IMR-90 (cell line): ENCODE measurements at regions not wholly inside any gene's neighbourhood (a gene's known extent, or its start where the extent isn't known, plus 50 kb on each side); places are given as distances from the start of the nearest gene placed in this dataset.

Source experiments
- ATAC-seq: fragments of 200-7000 bp; cut with Tn5 transposase; 2 replicates; pipeline ENCODE4 v1.9.1; 2020; ENCODE audit warnings: low read depth, mild to moderate bottlenecking, moderate library complexity
- BruUV-seq: library from RNA; stranded (reverse); fragments of 400-500 nt; replicated peaks from 2 replicates; lab custom pipeline; 2021; lab: Mats Ljungman, UMichigan
- CTCF ChIA-PET: fragments of 300-600 bp; formaldehyde crosslinking; extraction: SDS; loops from one replicate; lab custom pipeline; 2021; ENCODE audit warnings: antibody characterized with exemption; lab: Yijun Ruan, JAX
- POLR2A ChIA-PET: fragments of 300-600 bp; sonication (Branson Sonifier 250); formaldehyde crosslinking; loops from one replicate; lab custom pipeline; 2022; ENCODE audit warnings: antibody characterized with exemption; ENCODE audit not compliant: unreplicated experiment; lab: Charles Lee
- DNase-seq: peaks from one replicate; pipeline ENCODE4 v3.0.0; 2013
- H2AFZ ChIP-seq: replicated peaks from 2 replicates; pipeline ENCODE3; 2013; ENCODE audit warnings: low read length, mild to moderate bottlenecking; ENCODE audit not compliant: poor library complexity
- H2AK5ac ChIP-seq: 2 replicates; pipeline ENCODE4 v1.6.1; 2013; ENCODE audit warnings: low read depth, low read length, inconsistent platforms
- H2AK9ac ChIP-seq: replicated peaks from 2 replicates; pipeline ENCODE3; 2013; ENCODE audit warnings: mild to moderate bottlenecking, low read depth, low read length, moderate library complexity; ENCODE audit not compliant: poor library complexity
- H2BK120ac ChIP-seq: 2 replicates; pipeline ENCODE4 v1.6.1; 2013; ENCODE audit warnings: low read depth, low read length, inconsistent platforms
- H2BK15ac ChIP-seq: 3 replicates; pipeline ENCODE4 v1.6.1; 2013; ENCODE audit warnings: low read depth, low read length, inconsistent platforms
- H2BK20ac ChIP-seq: 2 replicates; pipeline ENCODE4 v1.6.1; 2013; ENCODE audit warnings: low read depth, mild to moderate bottlenecking, inconsistent platforms, low read length, moderate library complexity
- H2BK5ac ChIP-seq: 2 replicates; pipeline ENCODE4 v1.6.1; 2013; ENCODE audit warnings: mild to moderate bottlenecking, low read depth, low read length, inconsistent platforms; ENCODE audit not compliant: poor library complexity, severe bottlenecking
- H3K14ac ChIP-seq: replicated peaks from 2 replicates; pipeline ENCODE4 v1.6.1; 2013; ENCODE audit warnings: low read depth, low read length, inconsistent platforms
- H3K18ac ChIP-seq: 2 replicates; pipeline ENCODE4 v1.6.1; 2013; ENCODE audit warnings: low read depth, low read length, control low read depth
- H3K23ac ChIP-seq: 2 replicates; pipeline ENCODE4 v1.6.1; 2013; ENCODE audit warnings: low read depth, low read length, inconsistent platforms
- H3K27ac ChIP-seq: 2 replicates; pipeline ENCODE4 v1.5.1; 2013; ENCODE audit warnings: mild to moderate bottlenecking, control low read depth, low read length; ENCODE audit not compliant: insufficient read depth
- H3K27me3 ChIP-seq: 2 replicates; pipeline ENCODE4 v1.6.1; 2013; ENCODE audit warnings: low read length; ENCODE audit not compliant: control insufficient read depth, insufficient read depth
- H3K36me3 ChIP-seq: 2 replicates; pipeline ENCODE4 v1.6.1; 2013; ENCODE audit warnings: low read length, mixed read lengths; ENCODE audit not compliant: control insufficient read depth, insufficient read depth
- H3K4ac ChIP-seq: 2 replicates; pipeline ENCODE4 v1.6.1; 2013; ENCODE audit warnings: low read depth, low read length, inconsistent platforms
- H3K4me1 ChIP-seq: 2 replicates; pipeline ENCODE4 v1.6.1; 2013; ENCODE audit warnings: low read length, mixed read lengths; ENCODE audit not compliant: control insufficient read depth, insufficient read depth
- H3K4me2 ChIP-seq: 2 replicates; pipeline ENCODE4 v1.6.1; 2013; ENCODE audit warnings: low read depth, mild to moderate bottlenecking, control low read depth, low read length, moderate library complexity
- H3K4me3 ChIP-seq: 2 replicates; pipeline ENCODE4 v1.5.1; 2013; ENCODE audit warnings: low read depth, mild to moderate bottlenecking, control low read depth, low read length, moderate library complexity; ENCODE audit not compliant: insufficient read depth
- H3K56ac ChIP-seq: 2 replicates; pipeline ENCODE4 v1.6.1; 2013; ENCODE audit warnings: low read length, inconsistent platforms; ENCODE audit not compliant: insufficient read depth; ENCODE audit errors: extremely low read depth
- H3K79me1 ChIP-seq, 2 experiments: 2 replicates each; pipeline ENCODE4 v1.6.1; 2013; ENCODE audit warnings: low read length in 2 of 2, inconsistent platforms in 1 of 2, low read depth in 1 of 2
- H3K9ac ChIP-seq: 2 replicates; pipeline ENCODE4 v1.6.1; 2013; ENCODE audit warnings: low read depth, low read length, control low read depth
- H3K9me1 ChIP-seq: 2 replicates; pipeline ENCODE4 v1.6.1; 2013; ENCODE audit warnings: low read length, inconsistent platforms; ENCODE audit not compliant: insufficient read depth
- H3K9me3 ChIP-seq: 2 replicates; pipeline ENCODE4 v1.6.1; 2013; ENCODE audit warnings: low read length; ENCODE audit not compliant: control insufficient read depth, insufficient read depth
- H4K20me1 ChIP-seq: 2 replicates; pipeline ENCODE4 v1.6.1; 2013; ENCODE audit warnings: low read length, inconsistent platforms; ENCODE audit not compliant: insufficient read depth
- H4K5ac ChIP-seq: 2 replicates; pipeline ENCODE4 v1.6.1; 2013; ENCODE audit warnings: mild to moderate bottlenecking, low read depth, low read length, control low read depth
- H4K8ac ChIP-seq, 2 experiments: 2 replicates each; pipeline ENCODE4 v1.6.1; 2013; ENCODE audit warnings: low read depth in 2 of 2, low read length in 2 of 2, control low read depth in 1 of 2, inconsistent platforms in 1 of 2
- H4K91ac ChIP-seq: 2 replicates; pipeline ENCODE4 v1.6.1; 2013; ENCODE audit warnings: low read depth, low read length, inconsistent platforms; ENCODE audit not compliant: insufficient read depth
- RAD21 ChIP-seq: IDR thresholded peaks from 2 replicates; pipeline ENCODE4 v1.6.1; 2012; ENCODE audit warnings: low read length, improper control_type of control experiment
- WGBS, 2 experiments: methylation state at CpG; one replicate each; pipeline versions ENCODE4 v1.1.5 to v1.1.7; 2013; ENCODE audit warnings: missing lambda C conversion rate in 2 of 2; ENCODE audit not compliant: insufficient read length in 1 of 2; ENCODE audit errors: extremely low coverage in 2 of 2; 5-methylcytosine and 5-hydroxymethylcytosine counted together
- dilution Hi-C: fragments of 300-500 bp; cut with HindIII; formaldehyde crosslinking; loops from one replicate; pipeline ENCODE4 v1.14.3; 2018; ENCODE audit warnings: low sequenced_read_pairs; ENCODE audit not compliant: unreplicated experiment
- in situ Hi-C: fragments of 300-500 bp; cut with MboI; formaldehyde crosslinking; loops from 3 replicates; pipeline ENCODE4 v1.14.3; 2019; ENCODE audit warnings: low sequenced_read_pairs, inconsistent platforms, mixed read lengths
- intact Hi-C: fragments of 100-400 bp; cut with micrococcal nuclease; formaldehyde crosslinking; loops from 2 replicates; pipeline ENCODE4 v1.10.0; 2022

- H3K9me3 ChIP-seq = peaks cover 19% of the 10 kb centered on the region
- no peak overlapping the region for H3K23ac ChIP-seq
- H2AK5ac ChIP-seq = no peak overlapping the region
- no peaks in the 10 kb centered on the region for H4K20me1 ChIP-seq
- WGBS, 2 experiments = 0% methylated on average over 2 of the region's 4 CpGs; no CpG with 5 or more reads in 1 of the 2 experiments
- ChIA-PET CTCF (no interaction called here), POLR2A (no interaction called here)
- H2AK9ac ChIP-seq = no peak overlapping the region
- H3K4me3 ChIP-seq = no peak overlapping the region
- no peaks in the 10 kb centered on the region for H3K36me3 ChIP-seq
- BruUV-seq = no TSS peak
- no peak overlapping the region for H2BK15ac ChIP-seq
- H2BK5ac ChIP-seq = no peak overlapping the region
- ATAC-seq = no peak
- no peaks in the 10 kb centered on the region for H3K79me1 ChIP-seq
- H2BK120ac ChIP-seq = no peak overlapping the region
- no peak overlapping the region for H4K8ac ChIP-seq
- no peak overlapping the region for H2AFZ ChIP-seq
- no peak overlapping the region for H3K14ac ChIP-seq
- no peaks in the 10 kb centered on the region for H3K27me3 ChIP-seq
- H3K4me1 ChIP-seq = no peaks in the 10 kb centered on the region
- no peak overlapping the region for H4K5ac ChIP-seq
- no peak overlapping the region for H3K18ac ChIP-seq
- no peak overlapping the region for H3K4me2 ChIP-seq
- no peak for DNase-seq
- no peaks in the 10 kb centered on the region for H3K9me1 ChIP-seq
- in situ Hi-C loops = no loop called here
- H4K91ac ChIP-seq = no peak overlapping the region
- H2BK20ac ChIP-seq = no peak overlapping the region
- H3K56ac ChIP-seq = no peak overlapping the region
- H3K9ac ChIP-seq = no peak overlapping the region
- no peak for TF ChIP-seq RAD21
- no peak overlapping the region for H3K27ac ChIP-seq
- dilution Hi-C loops = no loop called here
- H3K4ac ChIP-seq = no peak overlapping the region
- intact Hi-C loops = no loop called here
Measured at GRCh38 chr1:4848431-4848830, 194.0 kb downstream of the AJAP1 start.
